ENCODE measurements at regions not wholly inside any gene's neighbourhood (a gene's known extent, or its start where the extent isn't known, plus 50 kb on each side); places are given as distances from the start of the nearest gene placed in this dataset.

DNA sequence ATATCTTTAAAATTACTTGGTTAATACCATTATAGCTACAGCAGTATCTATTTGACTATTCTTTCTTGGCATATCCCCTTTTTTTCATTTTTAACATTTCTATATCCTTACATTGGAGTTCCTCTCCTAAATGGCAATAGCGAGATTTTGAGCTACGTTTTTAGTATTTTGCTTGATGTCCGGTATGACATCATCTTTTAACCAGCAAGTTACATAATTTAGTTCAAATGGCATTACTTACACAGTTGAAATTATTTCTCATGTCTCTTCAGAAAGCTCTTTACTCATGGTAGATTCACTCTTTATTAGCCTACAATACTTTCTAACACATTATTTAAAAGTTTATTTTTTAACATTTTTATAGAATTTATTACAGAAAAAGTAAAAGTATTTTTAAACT lies 701.7 kb upstream of the EPHA7 start:
- H3K27me3 ChIP-seq (ENCODE audit: control insufficient read depth, insufficient read depth, low read length), result no peaks in the 10 kb centered on the region
- no TSS peak for BruUV-seq (replicated peaks)
- H3K4me1 ChIP-seq (ENCODE audit: control insufficient read depth, insufficient read depth, low read length), result no peaks in the 10 kb centered on the region
- H3K27ac ChIP-seq (ENCODE audit: low read length), result no peak overlapping the region
- ChIA-PET POLR2A (no interaction called here), CTCF (no interaction called here)
- H3K9me3 ChIP-seq (ENCODE audit: control insufficient read depth, insufficient read depth, low read depth, low read length), result no peaks in the 10 kb centered on the region
- no peak overlapping the region for H3K4me3 ChIP-seq (ENCODE audit: low read depth in 2 of 2, low read length in 2 of 2)
- no peak for ATAC-seq
- no peaks in the 10 kb centered on the region for H3K36me3 ChIP-seq (ENCODE audit: control insufficient read depth, insufficient read depth, low read length)
- intact Hi-C loops (cut with micrococcal nuclease; ENCODE audit: unreplicated experiment), result no loop called here
- TF ChIP-seq, protein P1, sequence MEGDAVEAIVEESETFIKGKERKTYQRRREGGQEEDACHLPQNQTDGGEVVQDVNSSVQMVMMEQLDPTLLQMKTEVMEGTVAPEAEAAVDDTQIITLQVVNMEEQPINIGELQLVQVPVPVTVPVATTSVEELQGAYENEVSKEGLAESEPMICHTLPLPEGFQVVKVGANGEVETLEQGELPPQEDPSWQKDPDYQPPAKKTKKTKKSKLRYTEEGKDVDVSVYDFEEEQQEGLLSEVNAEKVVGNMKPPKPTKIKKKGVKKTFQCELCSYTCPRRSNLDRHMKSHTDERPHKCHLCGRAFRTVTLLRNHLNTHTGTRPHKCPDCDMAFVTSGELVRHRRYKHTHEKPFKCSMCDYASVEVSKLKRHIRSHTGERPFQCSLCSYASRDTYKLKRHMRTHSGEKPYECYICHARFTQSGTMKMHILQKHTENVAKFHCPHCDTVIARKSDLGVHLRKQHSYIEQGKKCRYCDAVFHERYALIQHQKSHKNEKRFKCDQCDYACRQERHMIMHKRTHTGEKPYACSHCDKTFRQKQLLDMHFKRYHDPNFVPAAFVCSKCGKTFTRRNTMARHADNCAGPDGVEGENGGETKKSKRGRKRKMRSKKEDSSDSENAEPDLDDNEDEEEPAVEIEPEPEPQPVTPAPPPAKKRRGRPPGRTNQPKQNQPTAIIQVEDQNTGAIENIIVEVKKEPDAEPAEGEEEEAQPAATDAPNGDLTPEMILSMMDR (IDR thresholded peaks at IDR 0.05), result no peak
- no peak for TF ChIP-seq TCF7L2 (IDR thresholded peaks at IDR 0.05; ENCODE audit: low read depth, low read length)
- no peak for TF ChIP-seq POLR2AphosphoS5 (IDR thresholded peaks at IDR 0.05; ENCODE audit: low read depth, low read length)
- TF ChIP-seq, protein P2, sequence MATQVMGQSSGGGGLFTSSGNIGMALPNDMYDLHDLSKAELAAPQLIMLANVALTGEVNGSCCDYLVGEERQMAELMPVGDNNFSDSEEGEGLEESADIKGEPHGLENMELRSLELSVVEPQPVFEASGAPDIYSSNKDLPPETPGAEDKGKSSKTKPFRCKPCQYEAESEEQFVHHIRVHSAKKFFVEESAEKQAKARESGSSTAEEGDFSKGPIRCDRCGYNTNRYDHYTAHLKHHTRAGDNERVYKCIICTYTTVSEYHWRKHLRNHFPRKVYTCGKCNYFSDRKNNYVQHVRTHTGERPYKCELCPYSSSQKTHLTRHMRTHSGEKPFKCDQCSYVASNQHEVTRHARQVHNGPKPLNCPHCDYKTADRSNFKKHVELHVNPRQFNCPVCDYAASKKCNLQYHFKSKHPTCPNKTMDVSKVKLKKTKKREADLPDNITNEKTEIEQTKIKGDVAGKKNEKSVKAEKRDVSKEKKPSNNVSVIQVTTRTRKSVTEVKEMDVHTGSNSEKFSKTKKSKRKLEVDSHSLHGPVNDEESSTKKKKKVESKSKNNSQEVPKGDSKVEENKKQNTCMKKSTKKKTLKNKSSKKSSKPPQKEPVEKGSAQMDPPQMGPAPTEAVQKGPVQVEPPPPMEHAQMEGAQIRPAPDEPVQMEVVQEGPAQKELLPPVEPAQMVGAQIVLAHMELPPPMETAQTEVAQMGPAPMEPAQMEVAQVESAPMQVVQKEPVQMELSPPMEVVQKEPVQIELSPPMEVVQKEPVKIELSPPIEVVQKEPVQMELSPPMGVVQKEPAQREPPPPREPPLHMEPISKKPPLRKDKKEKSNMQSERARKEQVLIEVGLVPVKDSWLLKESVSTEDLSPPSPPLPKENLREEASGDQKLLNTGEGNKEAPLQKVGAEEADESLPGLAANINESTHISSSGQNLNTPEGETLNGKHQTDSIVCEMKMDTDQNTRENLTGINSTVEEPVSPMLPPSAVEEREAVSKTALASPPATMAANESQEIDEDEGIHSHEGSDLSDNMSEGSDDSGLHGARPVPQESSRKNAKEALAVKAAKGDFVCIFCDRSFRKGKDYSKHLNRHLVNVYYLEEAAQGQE (IDR thresholded peaks at IDR 0.05; ENCODE audit: insufficient read depth in 1 of 2, low read depth in 2 of 2, low read length in 1 of 2), result no peak
- TF ChIP-seq SIN3A (IDR thresholded peaks at IDR 0.05; ENCODE audit: borderline replicate concordance, insufficient read depth, low read depth, low read length), result no peak
- in situ Hi-C loops (cut with HindIII; ENCODE audit: low pct_unique_long_range_greater_than_20kb, low sequenced_read_pairs), result no loop called here
- no peak for DNase-seq (ENCODE audit: low read depth, low spot score)

DNA sequence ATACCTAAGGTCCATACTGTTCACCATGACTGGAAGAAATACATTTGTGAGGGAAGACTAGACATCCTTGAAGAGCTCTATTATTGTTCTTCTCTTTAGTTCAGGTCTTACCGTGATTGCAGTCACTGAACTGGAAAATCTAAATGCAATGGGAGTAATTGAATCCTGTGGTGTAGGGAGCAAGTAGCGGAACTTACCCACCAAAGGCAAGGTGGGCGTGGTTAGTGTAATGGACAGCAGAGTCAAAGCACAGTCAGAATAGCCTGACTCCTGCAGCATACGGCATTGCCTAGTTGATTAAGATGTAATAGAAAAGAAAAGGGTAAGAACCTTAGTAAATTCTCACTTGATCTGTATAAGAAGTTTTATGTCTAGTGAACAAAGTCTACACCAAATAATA lies 679.7 kb upstream of the EPHA7 start:
- no peaks in the 10 kb centered on the region for H3K27me3 ChIP-seq (ENCODE audit: control insufficient read depth, insufficient read depth, low read length)
- H3K4me1 ChIP-seq (ENCODE audit: control insufficient read depth, insufficient read depth, low read length), result no peaks in the 10 kb centered on the region
- ChIA-PET CTCF (no interaction called here), POLR2A (no interaction called here)
- H3K4me3 ChIP-seq (ENCODE audit: low read depth in 2 of 2, low read length in 2 of 2), result no peak overlapping the region
- DNase-seq (ENCODE audit: low read depth, low spot score) (no peak), ATAC-seq (no peak)
- TF ChIP-seq, protein P1 (IDR thresholded peaks at IDR 0.05), result no peak
- no peak for TF ChIP-seq SIN3A (IDR thresholded peaks at IDR 0.05; ENCODE audit: borderline replicate concordance, insufficient read depth, low read depth, low read length)
- TF ChIP-seq, protein P2 (IDR thresholded peaks at IDR 0.05; ENCODE audit: insufficient read depth in 1 of 2, low read depth in 2 of 2, low read length in 1 of 2), result no peak
- no peak for TF ChIP-seq POLR2AphosphoS5 (IDR thresholded peaks at IDR 0.05; ENCODE audit: low read depth, low read length)
- TF ChIP-seq TCF7L2 (IDR thresholded peaks at IDR 0.05; ENCODE audit: low read depth, low read length), result no peak
- H3K36me3 ChIP-seq (ENCODE audit: control insufficient read depth, insufficient read depth, low read length), result no peaks in the 10 kb centered on the region
- no peaks in the 10 kb centered on the region for H3K9me3 ChIP-seq (ENCODE audit: control insufficient read depth, insufficient read depth, low read depth, low read length)
- BruUV-seq (replicated peaks), result no TSS peak
- intact Hi-C loops (cut with micrococcal nuclease; ENCODE audit: unreplicated experiment) (no loop called here), in situ Hi-C loops (cut with HindIII; ENCODE audit: low pct_unique_long_range_greater_than_20kb, low sequenced_read_pairs) (no loop called here)
- no peak overlapping the region for H3K27ac ChIP-seq (ENCODE audit: low read length)
